ENCODE measurements at regions not wholly inside any gene's neighbourhood (a gene's known extent, or its start where the extent isn't known, plus 50 kb on each side); places are given as distances from the start of the nearest gene placed in this dataset.

- ChIA-PET POLR2A (no interaction called here), CTCF (interaction anchor here (1.1 kb wide), 1 partner anchor 9 kb away, joined by 4 read pairs; no protein-coding TSS in a partner anchor)
- DNase-seq (ENCODE audit: extremely low spot score): no peak
- no peak for TF ChIP-seq CTCF (IDR thresholded peaks at IDR 0.05; ENCODE audit: control extremely low read depth, extremely low read depth, low read depth, missing control alignments)
Measured at GRCh38 chr3:6251612-6252400, 609.1 kb upstream of the GRM7 start.

GRCh38 chr3:6254490-6254889 is 606.4 kb upstream of the GRM7 start:
- DNase-seq (ENCODE audit: extremely low spot score): no peak
- CTCF ChIA-PET: no interaction called here
- POLR2A ChIA-PET: no interaction called here
- TF ChIP-seq CTCF (IDR thresholded peaks at IDR 0.05; ENCODE audit: control extremely low read depth, extremely low read depth, low read depth, missing control alignments): no peak

GRCh38 chr3:6255229-6255628 is 605.7 kb upstream of the GRM7 start:
- ChIA-PET CTCF (no interaction called here), POLR2A (no interaction called here)
- no peak for TF ChIP-seq CTCF (IDR thresholded peaks at IDR 0.05; ENCODE audit: control extremely low read depth, extremely low read depth, low read depth, missing control alignments)
- DNase-seq (ENCODE audit: extremely low spot score): no peak

- CTCF ChIA-PET: interaction anchor here (0.9 to 1.7 kb wide), 4 partner anchors 9 to 28 kb away, joined by 3 to 4 read pairs (median 4); no protein-coding TSS in a partner anchor
- no peak for TF ChIP-seq CTCF (IDR thresholded peaks at IDR 0.05; ENCODE audit: control extremely low read depth, extremely low read depth, low read depth, missing control alignments)
- POLR2A ChIA-PET: no interaction called here
- DNase-seq (ENCODE audit: extremely low spot score): no peak
Measured at GRCh38 chr3:6260551-6261191, 600.2 kb upstream of the GRM7 start.

GRCh38 chr3:6262010-6262409 is 598.9 kb upstream of the GRM7 start:
- DNase-seq (ENCODE audit: extremely low spot score): no peak
- TF ChIP-seq CTCF (IDR thresholded peaks at IDR 0.05; ENCODE audit: control extremely low read depth, extremely low read depth, low read depth, missing control alignments): no peak
- ChIA-PET POLR2A (no interaction called here), CTCF (interaction anchor here (0.9 to 1.7 kb wide), 4 partner anchors 11 to 43 kb away, joined by 3 to 5 read pairs (median 4); no protein-coding TSS in a partner anchor)

GRCh38 chr3:6264036-6264435 is 596.9 kb upstream of the GRM7 start:
- ChIA-PET POLR2A (no interaction called here), CTCF (interaction anchor here (0.9 to 1.5 kb wide), 3 partner anchors 9 to 39 kb away, joined by 3 to 4 read pairs (median 3); no protein-coding TSS in a partner anchor)
- DNase-seq (ENCODE audit: extremely low spot score): no peak
- no peak for TF ChIP-seq CTCF (IDR thresholded peaks at IDR 0.05; ENCODE audit: control extremely low read depth, extremely low read depth, low read depth, missing control alignments)
